ENCODE measurements at regions not wholly inside any gene's neighbourhood (a gene's known extent, or its start where the extent isn't known, plus 50 kb on each side); places are given as distances from the start of the nearest gene placed in this dataset.

DNA sequence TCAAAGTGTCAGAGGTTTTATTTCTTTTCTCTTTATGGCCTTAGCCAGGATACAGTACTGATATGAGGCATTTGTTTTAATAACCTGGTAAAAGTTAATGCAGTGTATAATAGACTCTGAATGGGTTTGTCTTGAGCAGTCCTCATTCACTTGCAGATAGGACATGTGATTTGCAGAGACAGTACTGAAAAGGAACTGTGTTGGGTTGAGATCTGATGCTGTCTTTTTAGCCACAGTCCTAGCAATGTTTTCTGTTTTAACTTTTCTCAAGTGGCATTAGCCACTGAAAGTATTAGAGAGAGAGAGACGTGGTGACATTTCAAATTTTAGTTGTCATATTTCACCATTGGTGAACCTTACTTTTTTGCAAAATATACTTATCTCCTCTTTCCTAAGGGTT is 547.2 kb upstream of the MAN1A1 start:
- Mint-ChIP-seq H3K36me3 (no peaks in the 10 kb centered on the region), H3K4me3 (no peak overlapping the region), H3K27ac (no peak overlapping the region), H3K9me3 (no peaks in the 10 kb centered on the region), H3K4me1 (peaks cover 0 to 3% (median 0%) of the 10 kb centered on the region in 4 donors), H3K27me3 (no peaks in the 10 kb centered on the region)
- ATAC-seq = no peak
- POLR2A ChIA-PET = no interaction called here
- no peak for DNase-seq

DNA sequence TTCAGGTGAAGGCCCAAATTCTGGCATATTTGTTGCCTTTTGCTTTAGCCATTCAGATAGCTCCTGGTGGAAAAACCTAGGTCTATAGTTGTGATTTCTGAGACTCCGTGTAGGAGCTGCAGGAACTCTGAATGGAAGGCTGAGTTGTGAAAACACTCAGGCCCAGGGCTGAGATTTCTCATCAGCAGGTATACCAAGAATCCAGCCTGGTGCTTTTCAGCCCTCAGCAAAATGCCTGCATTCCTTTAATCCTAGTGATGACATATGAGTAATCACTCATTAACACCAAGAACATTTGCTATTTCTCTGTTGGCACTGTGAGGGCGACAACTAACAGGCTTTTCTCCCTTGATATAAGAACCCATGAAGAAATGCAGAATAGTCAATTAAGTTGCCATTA is 546.1 kb upstream of the MAN1A1 start:
- Mint-ChIP-seq H3K4me1 (peaks cover 0 to 3% (median 0%) of the 10 kb centered on the region in 4 donors), H3K27me3 (no peaks in the 10 kb centered on the region), H3K27ac (no peak overlapping the region), H3K9me3 (no peaks in the 10 kb centered on the region), H3K4me3 (no peak overlapping the region), H3K36me3 (no peaks in the 10 kb centered on the region)
- DNase-seq (no peak), ATAC-seq (no peak)
- POLR2A ChIA-PET = no interaction called here

DNA sequence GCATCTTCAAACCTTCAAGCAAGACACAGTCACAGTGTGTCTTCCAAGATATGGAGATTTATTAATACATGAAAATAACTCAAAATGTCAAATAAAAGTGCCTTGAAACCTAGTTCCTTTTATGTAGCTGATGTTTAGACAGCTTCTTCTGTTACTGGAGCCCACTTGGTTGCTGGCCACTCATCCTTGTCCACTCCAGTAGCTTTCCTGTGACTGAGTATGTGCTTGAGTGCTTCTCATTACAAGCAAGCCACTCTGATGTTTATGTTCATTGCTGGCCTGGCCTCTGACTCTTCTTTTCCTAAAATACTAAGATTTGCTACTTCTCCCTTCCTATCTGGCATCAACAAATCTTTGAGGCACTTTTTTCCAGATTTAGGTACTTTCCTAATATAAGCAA is 545.2 kb upstream of the MAN1A1 start:
- ATAC-seq (no peak), DNase-seq (no peak)
- Mint-ChIP-seq H3K27ac (no peak overlapping the region), H3K4me3 (no peak overlapping the region), H3K27me3 (peaks cover 0 to 1% (median 0%) of the 10 kb centered on the region in 5 donors), H3K4me1 (peaks cover 0 to 3% (median 0%) of the 10 kb centered on the region in 4 donors), H3K36me3 (no peaks in the 10 kb centered on the region), H3K9me3 (no peaks in the 10 kb centered on the region)
- POLR2A ChIA-PET = no interaction called here

DNA sequence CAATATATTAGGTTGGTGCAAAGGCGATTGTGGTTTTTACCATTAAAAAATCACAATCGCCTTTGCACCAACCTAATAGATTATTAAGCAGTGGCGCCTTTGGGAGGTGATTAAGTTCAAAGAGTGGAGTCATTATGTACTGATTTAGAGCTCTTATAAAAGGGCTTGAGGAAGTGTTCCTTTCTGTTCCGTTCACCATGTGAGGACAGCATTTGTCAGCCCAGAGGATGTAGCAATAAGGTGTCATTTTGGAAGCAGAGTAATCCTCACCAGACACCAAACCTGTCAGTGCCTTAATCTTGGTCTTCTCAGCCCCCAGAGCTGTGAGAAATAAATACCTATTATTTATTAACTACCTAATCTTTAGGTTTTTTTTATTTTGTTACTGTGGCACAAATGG is 542.1 kb upstream of the MAN1A1 start:
- Mint-ChIP-seq H3K4me1 (no peaks in the 10 kb centered on the region), H3K36me3 (no peaks in the 10 kb centered on the region), H3K27me3 (peaks cover 0 to 3% (median 0%) of the 10 kb centered on the region in 5 donors), H3K27ac (no peak overlapping the region), H3K9me3 (no peaks in the 10 kb centered on the region), H3K4me3 (no peak overlapping the region)
- POLR2A ChIA-PET = no interaction called here
- DNase-seq (no peak), ATAC-seq (no peak)

DNA sequence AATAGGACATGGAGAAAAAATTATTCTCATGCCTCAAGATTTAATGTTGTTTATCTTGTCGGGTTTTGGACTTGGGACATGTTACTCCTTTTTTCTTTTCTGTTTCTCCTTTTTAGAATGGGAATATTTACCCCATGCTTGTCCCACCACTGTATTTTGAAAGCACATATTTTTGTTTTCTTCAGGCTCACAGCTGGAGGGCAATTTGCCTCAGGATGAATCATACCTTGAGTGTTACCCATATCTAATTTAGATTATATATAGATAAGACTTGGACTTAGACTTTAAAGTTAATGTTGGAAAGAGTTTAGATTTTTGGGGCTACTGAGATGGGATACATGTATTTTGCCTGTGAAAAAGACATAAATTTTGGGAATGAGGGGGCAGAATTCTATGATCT is 541.6 kb upstream of the MAN1A1 start:
- H3K9me3 Mint-ChIP-seq = no peaks in the 10 kb centered on the region
- H3K27me3 Mint-ChIP-seq = peaks cover 0 to 3% (median 0%) of the 10 kb centered on the region in 5 donors
- DNase-seq (no peak), ATAC-seq (no peak)
- POLR2A ChIA-PET = no interaction called here
- no peaks in the 10 kb centered on the region for H3K4me1 Mint-ChIP-seq
- no peaks in the 10 kb centered on the region for H3K36me3 Mint-ChIP-seq
- H3K4me3 Mint-ChIP-seq = no peak overlapping the region
- H3K27ac Mint-ChIP-seq = no peak overlapping the region

DNA sequence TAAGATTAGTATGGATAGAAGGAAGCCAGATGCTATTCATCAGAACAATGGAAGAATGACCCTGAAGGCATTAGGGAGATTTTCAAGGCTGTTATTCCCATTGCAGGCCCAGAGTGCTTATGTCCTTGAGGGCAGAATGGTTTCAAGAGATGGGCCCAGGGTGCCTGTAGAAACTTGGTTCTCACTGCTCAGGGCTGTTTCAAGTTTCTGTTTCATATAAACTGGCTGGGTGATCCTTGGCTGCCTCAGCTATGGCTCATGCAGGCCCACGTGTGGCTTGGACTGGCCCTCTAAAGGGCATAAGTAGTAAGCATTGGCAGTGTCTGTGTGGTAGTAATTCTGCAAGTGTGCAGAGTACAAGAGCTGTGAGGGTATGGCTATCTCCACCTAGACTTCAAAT is 540.9 kb upstream of the MAN1A1 start:
- ATAC-seq (peak in 1 of 2 donors; percentile 16), DNase-seq (no peak)
- peaks cover 0 to 3% (median 0%) of the 10 kb centered on the region in 5 donors for H3K27me3 Mint-ChIP-seq
- H3K9me3 Mint-ChIP-seq = no peaks in the 10 kb centered on the region
- no peaks in the 10 kb centered on the region for H3K36me3 Mint-ChIP-seq
- no peak overlapping the region for H3K4me3 Mint-ChIP-seq
- H3K4me1 Mint-ChIP-seq = peaks cover 0 to 2% (median 0%) of the 10 kb centered on the region in 4 donors
- POLR2A ChIA-PET = no interaction called here
- H3K27ac Mint-ChIP-seq = no peak overlapping the region

DNA sequence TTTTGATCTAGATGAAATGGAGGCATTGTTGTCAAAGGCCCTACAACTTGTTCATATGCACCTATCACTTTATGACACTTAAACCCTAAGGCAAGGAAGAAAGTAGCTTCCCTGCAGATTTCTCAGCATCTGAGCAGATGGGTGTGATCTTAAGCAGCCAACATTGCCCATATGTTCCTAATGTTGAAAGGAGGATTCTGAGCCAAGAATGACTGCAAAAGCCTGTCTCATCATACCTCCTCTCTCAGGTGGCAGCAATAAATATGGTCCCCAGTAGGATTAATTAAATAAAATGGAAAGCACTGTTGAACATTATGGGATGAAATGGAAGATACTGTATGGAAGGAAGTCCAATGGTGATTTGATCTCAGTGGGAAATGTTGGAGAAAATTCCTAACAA is 538.1 kb upstream of the MAN1A1 start:
- no peak overlapping the region for H3K27ac Mint-ChIP-seq
- H3K27me3 Mint-ChIP-seq = peaks cover 0 to 6% (median 0%) of the 10 kb centered on the region in 5 donors
- H3K9me3 Mint-ChIP-seq = peaks cover 0 to 10% (median 1%) of the 10 kb centered on the region in 9 donors
- no peaks in the 10 kb centered on the region for H3K36me3 Mint-ChIP-seq
- no peak overlapping the region for H3K4me3 Mint-ChIP-seq
- POLR2A ChIA-PET = no interaction called here
- DNase-seq (no peak), ATAC-seq (no peak)
- peaks cover 0 to 3% (median 0%) of the 10 kb centered on the region in 4 donors for H3K4me1 Mint-ChIP-seq

DNA sequence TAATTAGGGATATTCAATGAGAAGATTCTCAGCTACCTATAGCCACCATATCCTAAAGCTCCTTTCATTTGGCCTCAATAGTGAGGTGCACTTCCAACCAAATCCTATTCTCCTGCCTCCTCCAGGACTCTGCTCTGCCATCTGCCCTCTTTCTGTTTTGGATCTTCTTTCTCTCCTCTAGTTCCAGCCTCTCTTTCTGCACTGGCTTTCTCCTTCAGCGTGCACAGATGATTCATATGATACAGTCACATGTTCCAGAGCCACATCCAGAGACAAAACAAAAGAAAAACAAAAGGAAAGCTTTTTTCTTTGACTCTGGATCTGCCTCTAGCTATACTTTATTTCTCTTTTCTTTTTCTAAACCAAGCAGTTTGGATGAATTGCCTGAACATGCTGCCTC is 531.9 kb upstream of the MAN1A1 start:
- Mint-ChIP-seq H3K9me3 (peaks cover 0 to 10% (median 1%) of the 10 kb centered on the region in 9 donors), H3K36me3 (no peaks in the 10 kb centered on the region), H3K4me3 (no peak overlapping the region), H3K27me3 (peaks cover 0 to 4% (median 0%) of the 10 kb centered on the region in 5 donors), H3K4me1 (peaks cover 0 to 3% (median 0%) of the 10 kb centered on the region in 4 donors), H3K27ac (no peak overlapping the region)
- DNase-seq = no peak
- no peak for ATAC-seq
- POLR2A ChIA-PET = no interaction called here

DNA sequence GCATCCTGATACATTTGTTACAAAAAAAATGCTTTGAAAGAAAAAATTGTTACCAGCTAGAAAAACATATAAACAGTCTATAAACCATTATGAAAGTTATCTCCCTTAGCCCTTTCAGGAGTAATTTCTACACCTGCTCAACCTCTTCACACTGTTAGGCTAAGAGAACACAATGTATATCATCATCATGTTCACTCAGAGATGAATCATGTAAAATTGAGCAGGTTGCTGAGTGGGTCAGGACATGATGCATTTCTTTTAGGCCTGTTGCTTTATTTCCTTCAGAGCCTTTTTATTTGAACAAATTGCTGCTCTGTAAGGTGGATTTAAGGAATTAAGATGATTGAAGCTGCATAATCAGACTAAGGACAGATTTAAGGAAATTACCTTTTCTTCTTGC is 531.3 kb upstream of the MAN1A1 start:
- H3K27me3 Mint-ChIP-seq = peaks cover 0 to 4% (median 0%) of the 10 kb centered on the region in 5 donors

DNA sequence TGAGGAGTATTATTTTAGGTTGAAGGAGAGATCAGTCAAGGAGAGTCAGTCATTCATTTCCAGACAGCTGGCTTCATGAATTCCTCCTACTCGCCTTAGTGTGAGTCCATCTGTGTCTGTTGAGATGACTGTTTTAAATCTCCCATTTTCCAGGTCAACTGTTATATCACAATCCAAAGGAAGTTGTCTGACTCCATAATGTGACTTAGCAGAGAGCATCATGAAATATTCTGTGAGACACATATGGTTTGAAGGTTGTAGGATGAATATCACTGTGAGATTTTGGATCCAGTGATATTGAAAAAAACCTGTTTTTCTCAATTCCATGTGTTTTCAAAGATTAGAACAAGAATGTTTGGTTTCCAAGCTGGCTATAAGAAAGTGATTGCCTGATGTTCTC is 530.2 kb upstream of the MAN1A1 start:
- Mint-ChIP-seq H3K27ac (no peak overlapping the region), H3K36me3 (no peaks in the 10 kb centered on the region), H3K27me3 (peaks cover 0 to 4% (median 0%) of the 10 kb centered on the region in 5 donors), H3K9me3 (peaks cover 0 to 9% (median 1%) of the 10 kb centered on the region in 9 donors), H3K4me3 (no peak overlapping the region), H3K4me1 (no peaks in the 10 kb centered on the region)
- DNase-seq (no peak), ATAC-seq (no peak)
- POLR2A ChIA-PET = no interaction called here

More for the DNA sequence above, 531.3 kb upstream of the MAN1A1 start:
- Mint-ChIP-seq H3K36me3 (no peaks in the 10 kb centered on the region), H3K27ac (no peak overlapping the region), H3K4me1 (peaks cover 0 to 3% (median 0%) of the 10 kb centered on the region in 4 donors), H3K9me3 (peaks cover 0 to 10% (median 1%) of the 10 kb centered on the region in 9 donors), H3K4me3 (no peak overlapping the region)
- POLR2A ChIA-PET = no interaction called here
- DNase-seq = no peak
- ATAC-seq = no peak

DNA sequence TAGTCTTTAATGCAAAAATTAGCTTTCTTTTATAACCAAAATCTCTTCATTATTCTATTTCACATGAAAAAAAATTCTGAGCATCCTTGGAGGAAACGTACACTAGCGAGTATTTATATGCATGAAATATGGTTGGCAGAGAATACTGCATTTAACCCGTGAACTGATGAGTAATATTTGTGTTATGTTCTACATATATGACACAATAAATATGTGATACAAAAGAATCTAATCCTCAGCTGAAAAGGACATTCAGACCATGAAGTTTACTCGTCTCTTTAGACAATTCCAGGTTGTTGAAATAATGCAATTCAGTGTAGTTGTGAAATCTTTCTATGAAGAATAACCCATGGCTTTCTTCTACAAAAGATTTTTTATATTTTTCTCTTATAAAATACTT is 524.8 kb upstream of the MAN1A1 start:
- POLR2A ChIA-PET = no interaction called here
- H3K27me3 Mint-ChIP-seq = no peaks in the 10 kb centered on the region
- H3K9me3 Mint-ChIP-seq = no peaks in the 10 kb centered on the region
- no peaks in the 10 kb centered on the region for H3K36me3 Mint-ChIP-seq
- no peak overlapping the region for H3K27ac Mint-ChIP-seq
- H3K4me1 Mint-ChIP-seq = no peaks in the 10 kb centered on the region
- H3K4me3 Mint-ChIP-seq = no peak overlapping the region
- DNase-seq (no peak), ATAC-seq (no peak)

DNA sequence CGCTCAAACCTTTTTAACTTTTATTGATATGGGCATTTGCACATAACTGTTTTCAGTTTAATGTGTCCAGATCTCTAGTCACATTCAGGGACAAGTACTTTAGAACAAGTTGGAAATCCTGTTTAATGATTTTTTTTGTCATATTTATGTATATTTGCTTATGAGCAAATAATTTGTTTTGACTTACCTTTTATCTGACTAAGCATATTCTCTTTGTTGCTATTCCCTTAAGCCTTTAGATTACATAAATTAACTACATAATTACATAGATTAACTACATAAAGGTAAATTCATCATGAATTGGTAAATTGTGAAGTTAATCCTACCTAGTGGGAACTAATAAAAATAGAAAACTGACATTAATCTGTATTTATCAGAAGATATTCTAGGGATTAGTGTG is 523.5 kb upstream of the MAN1A1 start:
- no peaks in the 10 kb centered on the region for H3K4me1 Mint-ChIP-seq
- H3K9me3 Mint-ChIP-seq = no peaks in the 10 kb centered on the region
- no peak for ATAC-seq
- DNase-seq = no peak
- H3K27me3 Mint-ChIP-seq = peaks cover 0 to 4% (median 0%) of the 10 kb centered on the region in 5 donors
- H3K4me3 Mint-ChIP-seq = no peak overlapping the region
- no peaks in the 10 kb centered on the region for H3K36me3 Mint-ChIP-seq
- no peak overlapping the region for H3K27ac Mint-ChIP-seq
- POLR2A ChIA-PET = no interaction called here

DNA sequence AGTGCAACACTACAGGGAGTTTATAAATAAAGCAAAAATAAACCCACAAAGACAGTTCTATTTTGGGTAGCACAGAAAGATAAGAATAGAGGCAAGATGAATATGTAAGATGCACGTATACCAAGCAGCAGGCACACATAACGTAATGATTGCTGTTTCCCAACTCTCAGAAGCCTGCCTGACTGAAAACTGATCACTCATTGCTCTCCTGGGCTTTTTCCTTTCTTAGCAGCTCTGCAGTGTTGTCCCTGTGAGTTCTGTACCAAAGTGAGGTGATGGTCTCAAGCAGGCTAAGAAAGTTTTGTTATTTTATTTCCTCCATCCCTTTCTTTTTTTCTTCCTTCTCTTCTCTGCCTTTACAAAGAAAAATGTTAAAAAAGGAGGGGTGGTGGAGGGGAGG is 522.0 kb upstream of the MAN1A1 start:
- Mint-ChIP-seq H3K4me1 (no peaks in the 10 kb centered on the region), H3K4me3 (no peak overlapping the region), H3K27ac (no peak overlapping the region), H3K36me3 (peaks cover 0 to 2% (median 0%) of the 10 kb centered on the region in 3 donors), H3K9me3 (peaks cover 0 to 8% (median 7%) of the 10 kb centered on the region in 9 donors), H3K27me3 (peaks cover 0 to 4% (median 2%) of the 10 kb centered on the region in 5 donors)
- POLR2A ChIA-PET = no interaction called here
- DNase-seq (no peak), ATAC-seq (no peak)

DNA sequence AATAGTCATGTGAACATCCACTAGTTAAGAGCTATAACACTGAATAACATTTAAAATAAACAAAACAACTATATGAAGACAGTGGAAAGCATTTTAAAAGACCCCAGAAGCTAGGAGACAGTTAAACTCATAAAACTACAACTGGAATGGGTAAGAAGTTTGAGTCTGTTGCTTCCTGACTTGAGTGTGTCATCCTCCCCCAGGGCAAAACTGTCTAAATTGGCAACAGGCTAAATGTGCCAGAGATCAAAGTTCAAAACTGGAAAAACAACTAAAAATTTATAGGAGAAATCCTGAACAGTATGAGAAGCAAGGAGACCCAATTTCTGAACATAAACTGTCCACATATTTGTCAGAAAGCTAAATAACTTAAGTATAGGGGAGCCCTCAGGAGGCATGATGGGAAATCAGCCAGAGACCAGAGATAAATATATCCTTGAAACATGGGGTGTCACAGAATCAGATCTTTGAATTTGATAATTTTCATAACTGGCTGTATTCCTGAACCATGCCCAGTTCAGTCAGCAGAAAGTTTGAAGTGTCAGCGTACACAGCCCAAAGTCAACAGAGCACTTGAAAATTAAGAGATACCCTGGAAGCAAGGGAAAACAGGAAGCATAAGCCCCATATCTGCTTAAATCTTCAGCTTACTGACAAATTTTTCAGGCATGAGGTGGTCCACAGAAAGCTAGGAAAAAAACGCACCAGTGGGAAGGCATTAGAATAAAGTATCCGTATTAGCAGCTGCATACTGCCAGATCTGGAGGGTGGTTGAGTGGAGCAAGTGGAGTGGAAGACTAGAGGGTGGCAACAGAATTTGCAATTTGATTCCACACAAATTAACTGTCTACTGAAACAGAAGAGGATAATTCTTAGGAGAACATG is 516.1 kb upstream of the MAN1A1 start:
- H3K4me1 Mint-ChIP-seq = no peaks in the 10 kb centered on the region
- H3K9me3 Mint-ChIP-seq = peaks cover 0 to 24% (median 13%) of the 10 kb centered on the region in 9 donors
- H3K27ac Mint-ChIP-seq = no peak overlapping the region
- DNase-seq (no peak), ATAC-seq (no peak)
- H3K4me3 Mint-ChIP-seq = no peak overlapping the region
- H3K36me3 Mint-ChIP-seq = peaks cover 0 to 24% (median 6%) of the 10 kb centered on the region in 3 donors
- peaks cover 0 to 28% (median 8%) of the 10 kb centered on the region in 5 donors for H3K27me3 Mint-ChIP-seq
- POLR2A ChIA-PET = no interaction called here
